ENCODE measurements at regions not wholly inside any gene's neighbourhood (a gene's known extent, or its start where the extent isn't known, plus 50 kb on each side); places are given as distances from the start of the nearest gene placed in this dataset.
"Not testable (repeated sequence)": the region's sequence is repeated elsewhere in the genome, so short reads cannot be mapped to it uniquely, and the experiment has no call there.

- POLR2A ChIA-PET: no interaction called here
- ATAC-seq: no peak
- Mint-ChIP-seq H3K9me3 (no peaks in the 10 kb centered on the region), H3K4me3 (no peak overlapping the region), H3K4me1 (ENCODE audit: low read depth) (no peaks in the 10 kb centered on the region), H3K27me3 (peaks cover 3% of the 10 kb centered on the region), H3K36me3 (ENCODE audit: low read depth) (no peaks in the 10 kb centered on the region), H3K27ac (no peak overlapping the region)
- intact Hi-C loops (cut with micrococcal nuclease): no loop called here
- no peak for DNase-seq
- CTCF ChIA-PET: no interaction called here
- TF ChIP-seq CTCF (IDR thresholded peaks at IDR 0.05): no peak
These were observed 1376.2 kb downstream of the NCAM2 start for GRCh38 chr21:22374218-22374969.

GRCh38 chr21:22377795-22378194 is 1379.6 kb downstream of the NCAM2 start:
- H3K4me1 Mint-ChIP-seq (ENCODE audit: low read depth); CTCF ChIA-PET; POLR2A ChIA-PET: not testable (repeated sequence)

GRCh38 chr21:22393324-22393723 is 1395.1 kb downstream of the NCAM2 start:
- Mint-ChIP-seq H3K9me3 (no peaks in the 10 kb centered on the region), H3K4me1 (ENCODE audit: low read depth) (no peaks in the 10 kb centered on the region), H3K27ac (no peak overlapping the region), H3K4me3 (no peak overlapping the region), H3K36me3 (ENCODE audit: low read depth) (no peaks in the 10 kb centered on the region), H3K27me3 (no peaks in the 10 kb centered on the region)
- POLR2A ChIA-PET: no interaction called here
- no peak for TF ChIP-seq CTCF (IDR thresholded peaks at IDR 0.05)
- ATAC-seq (no peak), DNase-seq (no peak)
- CTCF ChIA-PET: no interaction called here
- intact Hi-C loops (cut with micrococcal nuclease): no loop called here

More at GRCh38 chr21:22377795-22378194, 1379.6 kb downstream of the NCAM2 start:
- H3K27me3 Mint-ChIP-seq; DNase-seq; H3K36me3 Mint-ChIP-seq (ENCODE audit: low read depth); H3K9me3 Mint-ChIP-seq; ATAC-seq; intact Hi-C loops (cut with micrococcal nuclease); H3K27ac Mint-ChIP-seq; H3K4me3 Mint-ChIP-seq: not testable (repeated sequence)

- Mint-ChIP-seq H3K36me3 (ENCODE audit: low read depth) (no peaks in the 10 kb centered on the region), H3K4me1 (ENCODE audit: low read depth) (no peaks in the 10 kb centered on the region), H3K9me3 (no peaks in the 10 kb centered on the region), H3K27me3 (no peaks in the 10 kb centered on the region), H3K4me3 (no peak overlapping the region), H3K27ac (no peak overlapping the region)
- intact Hi-C loops (cut with micrococcal nuclease): no loop called here
- ATAC-seq (no peak), DNase-seq (no peak)
- no peak for TF ChIP-seq CTCF (IDR thresholded peaks at IDR 0.05)
- ChIA-PET POLR2A (no interaction called here), CTCF (no interaction called here)
These were observed 1397.8 kb downstream of the NCAM2 start for GRCh38 chr21:22395965-22396364.

- intact Hi-C loops (cut with micrococcal nuclease): no loop called here
- CTCF ChIA-PET: no interaction called here
- Mint-ChIP-seq H3K4me1 (ENCODE audit: low read depth) (no peaks in the 10 kb centered on the region), H3K27ac (no peak overlapping the region), H3K4me3 (no peak overlapping the region), H3K27me3 (no peaks in the 10 kb centered on the region), H3K36me3 (ENCODE audit: low read depth) (no peaks in the 10 kb centered on the region), H3K9me3 (no peaks in the 10 kb centered on the region)
- DNase-seq: no peak
- no peak for ATAC-seq
- no peak for TF ChIP-seq CTCF (IDR thresholded peaks at IDR 0.05)
- POLR2A ChIA-PET: no interaction called here
These were observed 1401.7 kb downstream of the NCAM2 start for GRCh38 chr21:22399681-22400514.
